Lung (tissue), 11 donors: ENCODE measurements at regions not wholly inside any gene's neighbourhood (a gene's known extent, or its start where the extent isn't known, plus 50 kb on each side); places are given as distances from the start of the nearest gene placed in this dataset.

ENCODE experiments used
- ATAC-seq: fragments of 200-7000 bp; cut with Tn5 transposase; one replicate; pipeline ENCODE4 v1.9.1; 2020; ENCODE audit warnings: moderate number of reproducible peaks; ENCODE audit not compliant: insufficient read depth, low FRiP score
- DNase-seq, 3 donors: peaks; one replicate each; pipeline ENCODE4 v3.0.0-alpha.2; 2013 to 2017
- H3K27ac ChIP-seq, 2 donors: one replicate each; pipeline ENCODE4 v1.5.1; 2013; ENCODE audit warnings: mild to moderate bottlenecking in 2 of 2, moderate library complexity in 2 of 2, control low read depth in 1 of 2, inconsistent platforms in 1 of 2, low read depth in 1 of 2, low read length in 1 of 2
- H3K27me3 ChIP-seq, 3 donors: one replicate each; pipeline ENCODE4 v1.5.1; 2013; ENCODE audit warnings: low read length in 2 of 3; ENCODE audit not compliant: control insufficient read depth in 3 of 3, insufficient read depth in 3 of 3
- H3K36me3 ChIP-seq, 4 donors: one replicate each; pipeline ENCODE4 v1.5.1; 2013; ENCODE audit warnings: low read length in 4 of 4, mild to moderate bottlenecking in 1 of 4, moderate library complexity in 1 of 4; ENCODE audit not compliant: control insufficient read depth in 4 of 4, insufficient read depth in 4 of 4
- H3K4me1 ChIP-seq, 5 donors: one replicate each; pipeline ENCODE4 v1.5.1; 2013; ENCODE audit warnings: low read length in 5 of 5, mild to moderate bottlenecking in 2 of 5, moderate library complexity in 1 of 5; ENCODE audit not compliant: control insufficient read depth in 5 of 5, insufficient read depth in 5 of 5
- H3K4me3 ChIP-seq: one replicate; pipeline ENCODE4 v1.5.1; 2013; ENCODE audit warnings: mild to moderate bottlenecking, control low read depth, moderate library complexity
- H3K9ac ChIP-seq, 2 donors: one replicate each; pipeline ENCODE4 v1.5.1; 2013; ENCODE audit warnings: low read length in 2 of 2, control low read depth in 1 of 2; ENCODE audit not compliant: insufficient read depth in 1 of 2
- H3K9me3 ChIP-seq, 4 donors: one replicate each; pipeline ENCODE4 v1.5.1; 2013; ENCODE audit warnings: low read length in 3 of 4, mild to moderate bottlenecking in 1 of 4, moderate library complexity in 1 of 4; ENCODE audit not compliant: control insufficient read depth in 4 of 4, insufficient read depth in 3 of 4
- CTCF ChIP-seq: IDR thresholded peaks from 2 replicates; pipeline ENCODE4 v1.5.1; 2012; ENCODE audit warnings: mild to moderate bottlenecking; ENCODE audit errors: control extremely low read depth, extremely low read depth
- WGBS, 2 donors: extraction: QIAGEN DNeasy Blood & Tissue Kit; methylation state at CpG; one replicate each; pipeline ENCODE4 v1.1.7; 2013; 5-methylcytosine and 5-hydroxymethylcytosine counted together
- donor health status: control.
- donor health status: control.
- donor health status: Bipolar disorder and iron deficiency.
- donor health status: healthy.
- donor health status: DM: yes; HTN: yes; CAD: no.

GRCh38 chr14:51189600-51190376 lies 50.3 kb upstream of the TMX1 start:
- no peaks in the 10 kb centered on the region for H3K27me3 ChIP-seq
- no peak for TF ChIP-seq CTCF
- WGBS, 2 donors, result 93 to 95% methylated on average over 4 of the region's 4 CpGs
- ATAC-seq (no peak), DNase-seq (no peak)
- no peak overlapping the region for H3K4me3 ChIP-seq
- no peak overlapping the region for H3K27ac ChIP-seq
- no peaks in the 10 kb centered on the region for H3K36me3 ChIP-seq
- no peak overlapping the region for H3K9ac ChIP-seq
- H3K4me1 ChIP-seq, result no peaks in the 10 kb centered on the region
- H3K9me3 ChIP-seq, result no peaks in the 10 kb centered on the region
